Endothelial cell of umbilical vein (primary cell): ENCODE measurements at regions not wholly inside any gene's neighbourhood (a gene's known extent, or its start where the extent isn't known, plus 50 kb on each side); places are given as distances from the start of the nearest gene placed in this dataset.

ENCODE experiments used
- BruUV-seq: library from RNA; stranded (reverse); fragments of 400-500 nt; replicated peaks from 2 replicates; lab custom pipeline; 2021; lab: Mats Ljungman, UMichigan
- CTCF ChIA-PET: fragments of 300-600, 350-600 bp; sonication (Branson Sonifier 250); formaldehyde crosslinking; loops from one replicate; lab custom pipeline; 2021; ENCODE audit warnings: antibody characterized with exemption, inconsistent platforms; lab: Charles Lee
- POLR2A ChIA-PET: fragments of 300-600, 350-600 bp; sonication (Branson Sonifier 250); formaldehyde crosslinking; loops from one replicate; lab custom pipeline; 2021; ENCODE audit warnings: antibody characterized with exemption, inconsistent platforms; lab: Charles Lee
- DNase-seq: peaks from one replicate; pipeline ENCODE4 v3.0.0-alpha.2; 2011; ENCODE audit warnings: low read depth, low spot score
- FAIRE-seq: peaks from 2 replicates; lab custom pipeline; 2011; peaks lifted over from hg19 to GRCh38; lab: Jason Lieb, UNC
- H2AFZ ChIP-seq: 2 replicates; pipeline ENCODE4 v1.6.0; 2012; ENCODE audit warnings: low read depth, low read length, control low read depth, inconsistent platforms
- H3K27ac ChIP-seq: 2 replicates; pipeline ENCODE4 v1.5.1; 2011; ENCODE audit warnings: low read depth, mild to moderate bottlenecking, control low read depth, low read length, moderate library complexity; ENCODE audit not compliant: insufficient read depth
- H3K27me3 ChIP-seq, 2 experiments: 2 replicates each; pipeline versions ENCODE4 v1.6.0 to v1.6.1; 2011; ENCODE audit warnings: low read length in 2 of 2, mixed read lengths in 1 of 2; ENCODE audit not compliant: control insufficient read depth in 2 of 2, insufficient read depth in 2 of 2
- H3K36me3 ChIP-seq, 2 experiments: 2 replicates in 1 of 2; 3 replicates in 1 of 2; pipeline ENCODE4 v1.5.1; 2011; ENCODE audit warnings: low read length in 2 of 2, mild to moderate bottlenecking in 1 of 2, moderate library complexity in 1 of 2; ENCODE audit not compliant: control insufficient read depth in 2 of 2, insufficient read depth in 2 of 2; ENCODE audit errors: extremely low read depth in 1 of 2
- H3K4me1 ChIP-seq: 3 replicates; pipeline ENCODE4 v1.5.1; 2011; ENCODE audit warnings: mild to moderate bottlenecking, low read length; ENCODE audit not compliant: control insufficient read depth, insufficient read depth; ENCODE audit errors: extremely low read depth
- H3K4me2 ChIP-seq: 2 replicates; pipeline ENCODE4 v1.6.1; 2011; ENCODE audit warnings: low read length, control low read depth, mixed read lengths; ENCODE audit not compliant: insufficient read depth
- H3K4me3 ChIP-seq, 3 experiments: fragments of 200-600 bp in 1 of 3; sonication (generic), shearing (Covaris generic) in 1 of 3; replicated peaks in 1 of 3; 2 replicates each; pipeline ENCODE4 v1.5.1; 2011 to 2016; ENCODE audit warnings: control low read depth in 3 of 3, low read length in 3 of 3, mild to moderate bottlenecking in 2 of 3, inconsistent platforms in 1 of 3, low read depth in 1 of 3, moderate library complexity in 1 of 3; ENCODE audit not compliant: insufficient read depth in 1 of 3
- H3K79me2 ChIP-seq: 2 replicates; pipeline ENCODE4 v1.6.0; 2012; ENCODE audit warnings: low read length, inconsistent platforms; ENCODE audit not compliant: control insufficient read depth, insufficient read depth
- H3K9ac ChIP-seq: replicated peaks from 2 replicates; pipeline ENCODE3; 2011; ENCODE audit warnings: low read length, control low read depth; ENCODE audit not compliant: insufficient read depth; ENCODE audit errors: extremely low read depth
- H3K9me1 ChIP-seq: replicated peaks from 3 replicates; pipeline ENCODE4 v1.6.0; 2011; ENCODE audit warnings: mild to moderate bottlenecking, low read length; ENCODE audit not compliant: control insufficient read depth, insufficient read depth; ENCODE audit errors: extremely low read depth
- H3K9me3 ChIP-seq: replicated peaks from 2 replicates; pipeline ENCODE4 v1.5.1; 2012; ENCODE audit warnings: low read length, inconsistent platforms; ENCODE audit not compliant: control insufficient read depth, insufficient read depth
- H4K20me1 ChIP-seq: replicated peaks from 2 replicates; pipeline ENCODE3; 2011; ENCODE audit warnings: mild to moderate bottlenecking, low read length; ENCODE audit not compliant: control insufficient read depth, insufficient read depth; ENCODE audit errors: extremely low read depth
- EZH2 ChIP-seq: IDR thresholded peaks from 2 replicates; pipeline ENCODE4 v1.6.1; 2012; ENCODE audit warnings: borderline replicate concordance, low read depth, mild to moderate bottlenecking, moderate library complexity, low read length, inconsistent platforms; ENCODE audit not compliant: severe bottlenecking
- FOS ChIP-seq: IDR thresholded peaks from 2 replicates; pipeline ENCODE4 v1.6.1; 2011; ENCODE audit warnings: mild to moderate bottlenecking, low read length, moderate library complexity, borderline replicate concordance; ENCODE audit not compliant: insufficient read depth
- GATA2 ChIP-seq: IDR thresholded peaks from 2 replicates; pipeline ENCODE4 v1.7.0; 2011; ENCODE audit warnings: low read depth, mild to moderate bottlenecking, moderate library complexity, mixed read lengths, low read length; ENCODE audit not compliant: insufficient read length, insufficient read depth
- JUN ChIP-seq: IDR thresholded peaks from 2 replicates; pipeline ENCODE4 v1.6.1; 2011; ENCODE audit warnings: borderline replicate concordance, low read depth; ENCODE audit not compliant: insufficient read length, insufficient read depth
- MAX ChIP-seq: IDR thresholded peaks from 2 replicates; pipeline ENCODE4 v1.6.1; 2011; ENCODE audit not compliant: insufficient read depth, insufficient read length
- MYC ChIP-seq: IDR thresholded peaks from one replicate; pipeline ENCODE4 v1.6.1; 2011; ENCODE audit warnings: mild to moderate bottlenecking, low read depth, low read length
- POLR2A ChIP-seq: IDR thresholded peaks from 2 replicates; pipeline ENCODE4 v1.6.1; 2012; ENCODE audit warnings: low read depth, mild to moderate bottlenecking, control low read depth, low read length
- POLR2AphosphoS5 ChIP-seq: IDR thresholded peaks from 2 replicates; pipeline ENCODE4 v1.6.1; 2012; ENCODE audit warnings: low read depth, mild to moderate bottlenecking, control low read depth, low read length, moderate library complexity; ENCODE audit not compliant: insufficient read depth
- dilution Hi-C: fragments of 300-500 bp; cut with MboI; formaldehyde crosslinking; loops from one replicate; pipeline ENCODE4 v1.15.0; 2019; ENCODE audit warnings: low sequenced_read_pairs; ENCODE audit not compliant: extremely low pct_ligation_motif_present
- intact Hi-C: fragments of 100-400 bp; cut with micrococcal nuclease; formaldehyde crosslinking; loops from one replicate; pipeline ENCODE4 v1.10.0; 2022
- TF ChIP-seq, protein P1 (sequence below), 2 donors: IDR thresholded peaks; 1 replicate in 1 of 2; 2 replicates in 1 of 2; pipeline ENCODE4 v1.5.1; 2011; ENCODE audit warnings: low read length in 2 of 2, mild to moderate bottlenecking in 2 of 2, moderate library complexity in 2 of 2, control low read depth in 1 of 2, inconsistent platforms in 1 of 2, low read depth in 1 of 2; ENCODE audit not compliant: insufficient read depth in 1 of 2; ENCODE audit errors: extremely low read depth in 1 of 2

DNA sequence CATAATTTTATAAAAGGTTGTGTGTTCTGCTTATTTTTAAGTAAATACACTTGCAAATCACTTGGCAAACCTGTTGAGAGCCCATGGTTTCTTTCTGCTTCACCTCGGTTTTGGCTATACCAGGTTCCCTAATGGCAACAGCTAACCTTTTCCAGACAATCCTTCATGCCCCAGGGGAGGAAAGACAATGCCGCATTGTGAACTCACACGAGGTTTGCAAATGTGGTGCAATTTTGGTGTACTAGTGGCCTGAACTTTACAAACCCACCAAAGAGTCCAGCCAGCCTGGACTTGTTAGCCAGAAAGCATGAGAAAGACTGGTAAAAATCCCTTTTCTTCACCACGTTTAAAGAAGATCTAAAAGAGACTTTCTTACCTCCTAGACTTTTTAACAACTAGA lies 84.8 kb upstream of the SOX4 start:
- BruUV-seq = no TSS peak
- no peak for FAIRE-seq
- POLR2A ChIA-PET = no interaction called here

More for the DNA sequence above, 84.8 kb upstream of the SOX4 start:
- Histone ChIP-seq H2AFZ (no peak overlapping the region), H3K9me3 (no peaks in the 10 kb centered on the region), H3K4me3 (no peak overlapping the region), H3K4me2 (no peak overlapping the region), H3K9ac (no peak overlapping the region), H3K79me2 (no peaks in the 10 kb centered on the region), H3K9me1 (no peaks in the 10 kb centered on the region), H3K27me3 (no peaks in the 10 kb centered on the region), H4K20me1 (no peaks in the 10 kb centered on the region), H3K36me3 (no peaks in the 10 kb centered on the region), H3K27ac (no peak overlapping the region), H3K4me1 (no peaks in the 10 kb centered on the region)
- dilution Hi-C loops = no loop called here
- TF ChIP-seq FOS = no peak
- TF ChIP-seq JUN = no peak
- TF ChIP-seq GATA2 = no peak
- no peak for TF ChIP-seq POLR2AphosphoS5
- no peak for TF ChIP-seq EZH2
- no peak for TF ChIP-seq MAX
- TF ChIP-seq, protein P1, sequence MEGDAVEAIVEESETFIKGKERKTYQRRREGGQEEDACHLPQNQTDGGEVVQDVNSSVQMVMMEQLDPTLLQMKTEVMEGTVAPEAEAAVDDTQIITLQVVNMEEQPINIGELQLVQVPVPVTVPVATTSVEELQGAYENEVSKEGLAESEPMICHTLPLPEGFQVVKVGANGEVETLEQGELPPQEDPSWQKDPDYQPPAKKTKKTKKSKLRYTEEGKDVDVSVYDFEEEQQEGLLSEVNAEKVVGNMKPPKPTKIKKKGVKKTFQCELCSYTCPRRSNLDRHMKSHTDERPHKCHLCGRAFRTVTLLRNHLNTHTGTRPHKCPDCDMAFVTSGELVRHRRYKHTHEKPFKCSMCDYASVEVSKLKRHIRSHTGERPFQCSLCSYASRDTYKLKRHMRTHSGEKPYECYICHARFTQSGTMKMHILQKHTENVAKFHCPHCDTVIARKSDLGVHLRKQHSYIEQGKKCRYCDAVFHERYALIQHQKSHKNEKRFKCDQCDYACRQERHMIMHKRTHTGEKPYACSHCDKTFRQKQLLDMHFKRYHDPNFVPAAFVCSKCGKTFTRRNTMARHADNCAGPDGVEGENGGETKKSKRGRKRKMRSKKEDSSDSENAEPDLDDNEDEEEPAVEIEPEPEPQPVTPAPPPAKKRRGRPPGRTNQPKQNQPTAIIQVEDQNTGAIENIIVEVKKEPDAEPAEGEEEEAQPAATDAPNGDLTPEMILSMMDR (IDR thresholded peaks at IDR 0.05; ENCODE audit: extremely low read depth in 1 of 2, insufficient read depth in 1 of 2, low read depth in 1 of 2, low read length in 2 of 2) = no peak
- no peak for TF ChIP-seq MYC
- TF ChIP-seq POLR2A = no peak
- CTCF ChIA-PET = interaction anchor here (0.9 kb wide), 1 partner anchor 8 kb away, joined by 3 read pairs; no protein-coding TSS in a partner anchor
- DNase-seq = no peak
- intact Hi-C loops = no loop called here
